Heart right ventricle (tissue), 16 donors: ENCODE measurements at regions not wholly inside any gene's neighbourhood (a gene's known extent, or its start where the extent isn't known, plus 50 kb on each side); places are given as distances from the start of the nearest gene placed in this dataset.

ENCODE experiments used
- ATAC-seq, 8 donors: fragments of 200-7000 bp; cut with Tn5 transposase; one replicate each; pipeline ENCODE4 v1.9.1; 2020; ENCODE audit warnings: mild to moderate bottlenecking in 8 of 8, moderate library complexity in 8 of 8, moderate number of reproducible peaks in 1 of 8
- DNase-seq, 2 donors: peaks; one replicate each; pipeline ENCODE4 v3.0.0-alpha.2; 2020
- H3K27ac ChIP-seq, 10 donors: fragments of 200-600 bp; sonication (generic) in 2 of 10; one replicate each; pipeline versions ENCODE4 v1.5.0 to v1.8.0; 2020 to 2022; ENCODE audit warnings: mild to moderate bottlenecking in 3 of 10
- H3K27me3 ChIP-seq, 7 donors: fragments of 200-600 bp; one replicate each; pipeline ENCODE4 v1.8.0; 2021 to 2022; ENCODE audit warnings: mild to moderate bottlenecking in 2 of 7
- H3K36me3 ChIP-seq, 9 donors: fragments of 200-600 bp; sonication (generic) in 1 of 9; one replicate each; pipeline versions ENCODE4 v1.5.0 to v1.8.0; 2020 to 2022; ENCODE audit warnings: mild to moderate bottlenecking in 2 of 9
- H3K4me1 ChIP-seq, 9 donors: fragments of 200-600 bp; sonication (generic) in 1 of 9; one replicate each; pipeline versions ENCODE4 v1.5.0 to v1.8.0; 2020 to 2022; ENCODE audit warnings: mild to moderate bottlenecking in 4 of 9
- H3K4me3 ChIP-seq, 10 donors: fragments of 200-600 bp; sonication (generic) in 2 of 10; one replicate each; pipeline versions ENCODE4 v1.5.0 to v1.8.0; 2020 to 2022; ENCODE audit warnings: mild to moderate bottlenecking in 7 of 10, moderate library complexity in 2 of 10
- H3K9me3 ChIP-seq, 11 donors: fragments of 200-600 bp in 10 of 11; sonication (generic) in 2 of 11; one replicate each; pipeline versions ENCODE4 v1.5.0 to v1.8.0; 2013 to 2022; ENCODE audit warnings: mild to moderate bottlenecking in 2 of 11, control low read depth in 1 of 11, moderate library complexity in 1 of 11
- WGBS, 2 donors: extraction: QIAGEN DNeasy Blood & Tissue Kit; methylation state at CpG; one replicate each; pipeline ENCODE4 v1.1.7; 2013; ENCODE audit warnings: inconsistent platforms in 1 of 2; 5-methylcytosine and 5-hydroxymethylcytosine counted together
- intact Hi-C, 10 donors: fragments of 100-400 bp; cut with DNase I; formaldehyde crosslinking; loops; one replicate each; pipeline versions ENCODE4 v1.11.1 to v1.14.2; 2022
- TF ChIP-seq, protein P1 (sequence below), 9 donors: fragments of 200-600 bp; sonication (generic) in 2 of 9; IDR thresholded peaks; one replicate each; pipeline versions ENCODE4 v1.5.0 to v1.8.0; 2021 to 2022; ENCODE audit warnings: antibody characterized with exemption in 9 of 9, mild to moderate bottlenecking in 5 of 9, moderate library complexity in 1 of 9
- donor health status: Arrhythmogenic right ventricular cardiomyopathy.
- donor health status: ischemic (EF 13 %, LVEDD 7.1; RV severe dilation, severe dysfunction).
- donor health status: healthy with polysubstance abuse.
- donor health status: DM: no; HTN: yes; CAD: no.
- donor health status: DM: no; HTN: no; CAD: no.
- donor health status: ischemic (EF 25% LVEDD 6.9; RV normal size, moderate dysfunction).
- donor health status: ischemic (EF 25% LVEDD 5.7; RV mildly dilated, moderate dysfunction).
- donor health status: healthy.
- donor health status: DM: yes; HTN: yes; CAD: no.
- donor health status: Ischemic cardiomyopathy.
- donor health status: ischemic (EF 35%, LVEDD 5.7; RV mildly dilated, moderate dysfunction).
- donor health status: nonischemic (EF 11% LVEDD 7.7; RV severe dilation, severe dysfunction).
- donor health status: DM: yes; HTN: yes; CAD: no.
- donor health status: PGD.
- donor health status: ischemic (EF 29% LVEDD 5.4; RV normal size, mild dysfunction).
- donor health status: nonischemic (EF 23%, LVEDD 6.1; RV moderate dilation, normal function).

DNA sequence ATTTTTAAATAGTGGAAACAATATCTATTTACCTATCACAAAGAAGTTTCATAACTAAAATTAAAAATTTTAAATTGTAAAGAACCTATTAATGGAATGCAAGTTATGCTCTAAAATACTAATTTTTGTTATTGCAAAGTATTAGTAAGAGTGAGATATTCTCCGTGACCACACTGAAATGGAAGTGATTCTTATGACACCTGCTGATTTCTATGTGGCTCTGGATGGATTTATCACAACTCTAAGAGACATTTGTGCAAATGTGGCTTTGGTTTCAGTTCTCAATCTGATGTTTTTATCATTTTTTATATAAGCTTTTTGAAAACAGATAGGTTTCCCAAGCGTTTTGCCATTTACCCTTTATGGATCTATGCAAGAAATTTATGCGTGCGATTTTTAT, 497.8 kb downstream of the NAV3 start:
- ATAC-seq, result no peak

DNA sequence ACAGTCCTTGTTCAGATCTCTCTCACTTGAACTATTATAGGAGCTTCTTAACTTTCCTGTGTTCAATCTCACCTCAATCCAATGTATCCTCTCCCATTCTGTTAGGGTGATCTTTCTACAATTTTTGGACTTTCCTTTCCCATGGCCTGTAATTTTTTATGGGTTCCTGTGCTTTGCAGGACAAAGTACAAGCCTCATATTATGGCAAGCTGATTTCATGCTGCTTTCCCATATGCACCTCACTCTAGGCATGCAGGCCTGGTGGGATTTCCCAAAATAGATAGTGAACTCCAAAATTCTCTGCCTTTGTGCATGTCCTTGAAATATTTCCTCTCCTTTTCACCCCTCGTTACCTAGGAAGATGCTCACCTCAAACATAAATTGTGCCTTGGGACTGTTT, 499.4 kb downstream of the NAV3 start:
- H3K36me3 ChIP-seq, result no peaks in the 10 kb centered on the region
- 74 to 82% methylated on average over 1 of the region's 1 CpG for WGBS, 2 donors
- H3K9me3 ChIP-seq, result no peaks in the 10 kb centered on the region
- no peak overlapping the region for H3K27ac ChIP-seq
- H3K4me3 ChIP-seq, result no peak overlapping the region
- ATAC-seq (no peak), DNase-seq (no peak)
- H3K4me1 ChIP-seq, result no peaks in the 10 kb centered on the region
- TF ChIP-seq, protein P1, sequence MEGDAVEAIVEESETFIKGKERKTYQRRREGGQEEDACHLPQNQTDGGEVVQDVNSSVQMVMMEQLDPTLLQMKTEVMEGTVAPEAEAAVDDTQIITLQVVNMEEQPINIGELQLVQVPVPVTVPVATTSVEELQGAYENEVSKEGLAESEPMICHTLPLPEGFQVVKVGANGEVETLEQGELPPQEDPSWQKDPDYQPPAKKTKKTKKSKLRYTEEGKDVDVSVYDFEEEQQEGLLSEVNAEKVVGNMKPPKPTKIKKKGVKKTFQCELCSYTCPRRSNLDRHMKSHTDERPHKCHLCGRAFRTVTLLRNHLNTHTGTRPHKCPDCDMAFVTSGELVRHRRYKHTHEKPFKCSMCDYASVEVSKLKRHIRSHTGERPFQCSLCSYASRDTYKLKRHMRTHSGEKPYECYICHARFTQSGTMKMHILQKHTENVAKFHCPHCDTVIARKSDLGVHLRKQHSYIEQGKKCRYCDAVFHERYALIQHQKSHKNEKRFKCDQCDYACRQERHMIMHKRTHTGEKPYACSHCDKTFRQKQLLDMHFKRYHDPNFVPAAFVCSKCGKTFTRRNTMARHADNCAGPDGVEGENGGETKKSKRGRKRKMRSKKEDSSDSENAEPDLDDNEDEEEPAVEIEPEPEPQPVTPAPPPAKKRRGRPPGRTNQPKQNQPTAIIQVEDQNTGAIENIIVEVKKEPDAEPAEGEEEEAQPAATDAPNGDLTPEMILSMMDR (IDR thresholded peaks at IDR 0.05), result no peak
- intact Hi-C loops, result no loop called here
- no peaks in the 10 kb centered on the region for H3K27me3 ChIP-seq

More for the DNA sequence above, 497.8 kb downstream of the NAV3 start:
- H3K27me3 ChIP-seq, result no peaks in the 10 kb centered on the region
- H3K27ac ChIP-seq, result no peak overlapping the region
- intact Hi-C loops, result no loop called here
- DNase-seq, result no peak
- no peak overlapping the region for H3K4me3 ChIP-seq
- TF ChIP-seq, protein P1 (IDR thresholded peaks at IDR 0.05), result no peak
- H3K36me3 ChIP-seq, result no peaks in the 10 kb centered on the region
- WGBS, 2 donors, result 84% methylated on average over 4 of the region's 4 CpGs
- no peaks in the 10 kb centered on the region for H3K9me3 ChIP-seq
- H3K4me1 ChIP-seq, result no peaks in the 10 kb centered on the region

DNA sequence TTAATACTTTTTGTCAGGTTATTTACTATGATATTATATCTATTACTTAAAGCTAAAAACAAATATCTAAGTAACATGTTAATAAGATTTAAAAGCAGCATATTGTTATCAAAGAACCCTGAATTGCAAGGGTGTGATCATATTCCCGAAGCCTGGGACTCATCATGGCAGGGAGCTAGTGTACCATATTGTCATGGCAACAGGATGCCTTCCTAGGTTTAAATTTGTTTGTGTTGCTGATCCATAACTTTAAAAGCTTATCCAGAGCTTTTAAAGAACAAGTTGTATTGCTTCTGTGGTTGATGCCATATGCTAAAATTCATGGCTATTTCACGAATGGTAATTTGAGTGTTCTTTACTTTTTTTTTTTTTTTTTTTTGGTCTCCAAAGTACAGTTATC, 500.5 kb downstream of the NAV3 start:
- Histone ChIP-seq H3K27ac (no peak overlapping the region), H3K4me1 (no peaks in the 10 kb centered on the region), H3K36me3 (no peaks in the 10 kb centered on the region), H3K4me3 (no peak overlapping the region), H3K9me3 (no peaks in the 10 kb centered on the region), H3K27me3 (no peaks in the 10 kb centered on the region)
- ATAC-seq (no peak), DNase-seq (no peak)
- WGBS, 2 donors, result 55 to 77% methylated on average over 2 of the region's 2 CpGs
- TF ChIP-seq, protein P1 (IDR thresholded peaks at IDR 0.05), result no peak
- intact Hi-C loops, result no loop called here

DNA sequence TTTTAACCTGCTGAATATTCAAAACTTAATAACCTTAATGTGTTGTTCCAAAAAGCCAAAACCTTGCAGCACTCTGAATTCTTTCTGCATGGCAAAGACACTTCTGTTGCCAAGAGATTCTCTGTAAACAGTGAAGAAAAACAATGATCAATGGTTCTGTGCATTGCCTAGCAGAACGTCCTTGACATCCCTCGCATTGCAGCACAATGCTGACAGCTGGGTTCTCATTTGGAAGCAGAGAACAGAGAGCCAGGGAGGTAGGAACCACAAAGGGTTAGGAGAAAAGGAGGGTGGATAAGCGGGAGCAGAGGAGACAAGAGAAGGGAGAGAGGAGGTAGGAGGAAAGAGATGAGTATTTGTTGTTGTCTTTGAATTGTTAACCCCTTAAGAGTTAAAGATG, 501.1 kb downstream of the NAV3 start:
- Histone ChIP-seq H3K36me3 (no peaks in the 10 kb centered on the region), H3K27me3 (no peaks in the 10 kb centered on the region), H3K9me3 (no peaks in the 10 kb centered on the region), H3K27ac (no peak overlapping the region), H3K4me3 (no peak overlapping the region), H3K4me1 (no peaks in the 10 kb centered on the region)
- DNase-seq, result no peak
- no peak for ATAC-seq
- TF ChIP-seq, protein P1 (IDR thresholded peaks at IDR 0.05), result no peak
- 22 to 27% methylated on average over 3 of the region's 3 CpGs for WGBS, 2 donors
- intact Hi-C loops, result no loop called here
